ENCODE measurements at regions not wholly inside any gene's neighbourhood (a gene's known extent, or its start where the extent isn't known, plus 50 kb on each side); places are given as distances from the start of the nearest gene placed in this dataset.

GRCh38 chr11:70486731-70487130, 88.4 kb downstream of the CTTN start:
- TF ChIP-seq EP300 (IDR thresholded peaks at IDR 0.05; ENCODE audit: borderline replicate concordance): no peak
- TF ChIP-seq FOXM1 (IDR thresholded peaks at IDR 0.05; ENCODE audit: borderline replicate concordance, low read depth): no peak
- no peak for TF ChIP-seq RAD21 (IDR thresholded peaks at IDR 0.05; ENCODE audit: low read depth)
- TF ChIP-seq TCF12 (IDR thresholded peaks at IDR 0.05; ENCODE audit: low read depth): no peak
- no peak for TF ChIP-seq CEBPB (IDR thresholded peaks at IDR 0.05)
- no peak for TF ChIP-seq YY1 (IDR thresholded peaks at IDR 0.05; ENCODE audit: low read depth)
- no peak for TF ChIP-seq USF1 (IDR thresholded peaks at IDR 0.05)

- no peak for TF ChIP-seq ZBTB7A (IDR thresholded peaks at IDR 0.05; ENCODE audit: low read depth)
- TF ChIP-seq FOXM1 (IDR thresholded peaks at IDR 0.05; ENCODE audit: borderline replicate concordance, low read depth): no peak
- TF ChIP-seq CEBPB (IDR thresholded peaks at IDR 0.05): no peak
These were observed 88.8 kb downstream of the CTTN start for GRCh38 chr11:70487160-70487559.

GRCh38 chr11:70487756-70488155, 89.4 kb downstream of the CTTN start:
- no peak for TF ChIP-seq MAX (IDR thresholded peaks at IDR 0.05)
- TF ChIP-seq RAD21 (IDR thresholded peaks at IDR 0.05; ENCODE audit: low read depth): no peak
- no peak for TF ChIP-seq TEAD4 (IDR thresholded peaks at IDR 0.05)
- TF ChIP-seq TCF12 (IDR thresholded peaks at IDR 0.05; ENCODE audit: low read depth): no peak
- no peak for TF ChIP-seq ZBTB7A (IDR thresholded peaks at IDR 0.05; ENCODE audit: low read depth)
- no peak for TF ChIP-seq EP300 (IDR thresholded peaks at IDR 0.05; ENCODE audit: borderline replicate concordance)
- no peak for TF ChIP-seq EGR1 (IDR thresholded peaks at IDR 0.05)
- no peak for TF ChIP-seq CREB1 (IDR thresholded peaks at IDR 0.05; ENCODE audit: low read depth)
- TF ChIP-seq CEBPB (IDR thresholded peaks at IDR 0.05): no peak
- no peak for TF ChIP-seq FOXM1 (IDR thresholded peaks at IDR 0.05; ENCODE audit: borderline replicate concordance, low read depth)

GRCh38 chr11:70488171-70488703, 89.9 kb downstream of the CTTN start:
- no peak for TF ChIP-seq RAD21 (IDR thresholded peaks at IDR 0.05; ENCODE audit: low read depth)
- TF ChIP-seq EP300 (IDR thresholded peaks at IDR 0.05; ENCODE audit: borderline replicate concordance): no peak
- no peak for TF ChIP-seq USF1 (IDR thresholded peaks at IDR 0.05)
- TF ChIP-seq FOXM1 (IDR thresholded peaks at IDR 0.05; ENCODE audit: borderline replicate concordance, low read depth): no peak
- no peak for TF ChIP-seq YY1 (IDR thresholded peaks at IDR 0.05; ENCODE audit: low read depth)
- TF ChIP-seq TEAD4 (IDR thresholded peaks at IDR 0.05): no peak
- TF ChIP-seq EGR1 (IDR thresholded peaks at IDR 0.05): no peak
- no peak for TF ChIP-seq NFIC (IDR thresholded peaks at IDR 0.05)
- TF ChIP-seq ZBTB7A (IDR thresholded peaks at IDR 0.05; ENCODE audit: low read depth): no peak
- TF ChIP-seq CEBPB (IDR thresholded peaks at IDR 0.05): no peak
- no peak for TF ChIP-seq REST (IDR thresholded peaks at IDR 0.05; ENCODE audit: low read depth)
- no peak for TF ChIP-seq TAF1 (IDR thresholded peaks at IDR 0.05; ENCODE audit: low read depth)
- TF ChIP-seq CREB1 (IDR thresholded peaks at IDR 0.05; ENCODE audit: low read depth): no peak
- TF ChIP-seq MAX (IDR thresholded peaks at IDR 0.05): no peak
- no peak for TF ChIP-seq TCF12 (IDR thresholded peaks at IDR 0.05; ENCODE audit: low read depth)

GRCh38 chr11:70489276-70489675, 90.9 kb downstream of the CTTN start:
- TF ChIP-seq TAF1 (IDR thresholded peaks at IDR 0.05; ENCODE audit: low read depth): no peak
- TF ChIP-seq TEAD4 (IDR thresholded peaks at IDR 0.05): no peak
- no peak for TF ChIP-seq NFIC (IDR thresholded peaks at IDR 0.05)
- TF ChIP-seq ZBTB7A (IDR thresholded peaks at IDR 0.05; ENCODE audit: low read depth): no peak
- no peak for TF ChIP-seq TCF12 (IDR thresholded peaks at IDR 0.05; ENCODE audit: low read depth)
- no peak for TF ChIP-seq EGR1 (IDR thresholded peaks at IDR 0.05)
- no peak for TF ChIP-seq YY1 (IDR thresholded peaks at IDR 0.05; ENCODE audit: low read depth)
- TF ChIP-seq MAX (IDR thresholded peaks at IDR 0.05): no peak
- TF ChIP-seq CREB1 (IDR thresholded peaks at IDR 0.05; ENCODE audit: low read depth): no peak
- TF ChIP-seq FOXM1 (IDR thresholded peaks at IDR 0.05; ENCODE audit: borderline replicate concordance, low read depth): no peak
- no peak for TF ChIP-seq RAD21 (IDR thresholded peaks at IDR 0.05; ENCODE audit: low read depth)
- no peak for TF ChIP-seq EP300 (IDR thresholded peaks at IDR 0.05; ENCODE audit: borderline replicate concordance)
- no peak for TF ChIP-seq CEBPB (IDR thresholded peaks at IDR 0.05)
- no peak for TF ChIP-seq REST (IDR thresholded peaks at IDR 0.05; ENCODE audit: low read depth)
- no peak for TF ChIP-seq USF1 (IDR thresholded peaks at IDR 0.05)
